ENCODE measurements at regions not wholly inside any gene's neighbourhood (a gene's known extent, or its start where the extent isn't known, plus 50 kb on each side); places are given as distances from the start of the nearest gene placed in this dataset.

DNA sequence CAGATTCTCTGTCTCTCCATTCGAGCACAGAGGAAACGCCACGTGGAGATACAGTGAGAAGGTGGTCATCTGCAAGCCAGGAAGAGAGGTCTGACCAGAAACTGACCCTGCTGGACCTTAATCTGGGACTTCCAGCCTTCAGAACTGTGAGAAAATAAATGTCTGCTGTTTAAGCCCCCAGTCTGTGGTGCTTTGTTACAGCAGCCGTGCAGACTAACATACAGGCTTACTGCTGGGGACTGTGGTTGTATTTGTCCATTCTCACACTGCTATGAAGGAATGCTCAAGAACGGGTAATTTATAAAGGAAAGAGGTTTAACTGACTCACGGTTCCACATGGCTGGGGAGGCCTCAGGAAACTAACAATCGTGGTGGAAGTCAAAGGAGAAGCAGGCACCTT lies 432.7 kb downstream of the IRS1 start:
- DNase-seq = no peak

GRCh38 chr2:226364217-226364616 lies 435.4 kb downstream of the IRS1 start:
- no peak for DNase-seq

GRCh38 chr2:226362980-226363379 lies 436.6 kb downstream of the IRS1 start:
- no peak for DNase-seq

DNA sequence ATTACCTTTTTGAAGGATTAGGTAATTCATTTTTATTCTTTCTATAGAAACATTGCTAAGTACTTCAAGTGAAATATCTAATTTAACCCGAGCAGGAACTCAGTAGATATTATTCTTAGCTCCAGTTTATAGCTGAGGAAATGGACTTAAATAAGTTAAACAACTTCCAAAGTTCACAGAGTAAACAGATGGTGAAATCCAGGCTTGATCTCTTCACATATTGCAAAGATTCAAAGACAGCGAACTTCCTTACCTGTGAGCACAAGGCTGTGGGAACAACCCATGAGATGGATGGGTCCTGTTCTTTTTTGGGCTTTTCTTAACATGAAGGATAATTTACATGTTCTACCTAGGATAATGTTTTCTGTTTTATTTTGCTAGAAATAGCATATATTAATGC lies 439.0 kb downstream of the IRS1 start:
- DNase-seq = no peak

DNA sequence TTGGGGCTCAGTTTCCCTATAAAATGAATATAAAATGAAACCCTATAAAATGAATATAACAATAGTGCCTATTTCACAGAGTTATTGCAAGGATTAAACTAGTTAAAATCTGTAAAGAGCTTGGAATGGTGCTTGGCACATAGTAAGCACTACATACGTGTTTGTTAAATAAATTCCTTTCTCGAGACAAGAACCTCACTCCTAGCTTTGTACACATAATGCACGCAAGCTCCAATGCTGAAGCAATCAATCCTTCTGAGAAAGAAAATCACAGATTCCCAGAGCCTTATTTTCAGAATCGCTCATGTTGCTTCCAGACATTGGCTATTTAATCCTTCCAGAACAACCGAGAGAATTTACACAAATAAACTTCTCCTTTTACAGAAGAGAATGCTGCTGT lies 440.9 kb downstream of the IRS1 start:
- DNase-seq = no peak

GRCh38 chr2:226357816-226358215 lies 441.8 kb downstream of the IRS1 start:
- no peak for DNase-seq

- no peak for DNase-seq
Measured at GRCh38 chr2:226355600-226355999, 444.0 kb downstream of the IRS1 start.

GRCh38 chr2:226354434-226354833 lies 445.2 kb downstream of the IRS1 start:
- DNase-seq = no peak

DNA sequence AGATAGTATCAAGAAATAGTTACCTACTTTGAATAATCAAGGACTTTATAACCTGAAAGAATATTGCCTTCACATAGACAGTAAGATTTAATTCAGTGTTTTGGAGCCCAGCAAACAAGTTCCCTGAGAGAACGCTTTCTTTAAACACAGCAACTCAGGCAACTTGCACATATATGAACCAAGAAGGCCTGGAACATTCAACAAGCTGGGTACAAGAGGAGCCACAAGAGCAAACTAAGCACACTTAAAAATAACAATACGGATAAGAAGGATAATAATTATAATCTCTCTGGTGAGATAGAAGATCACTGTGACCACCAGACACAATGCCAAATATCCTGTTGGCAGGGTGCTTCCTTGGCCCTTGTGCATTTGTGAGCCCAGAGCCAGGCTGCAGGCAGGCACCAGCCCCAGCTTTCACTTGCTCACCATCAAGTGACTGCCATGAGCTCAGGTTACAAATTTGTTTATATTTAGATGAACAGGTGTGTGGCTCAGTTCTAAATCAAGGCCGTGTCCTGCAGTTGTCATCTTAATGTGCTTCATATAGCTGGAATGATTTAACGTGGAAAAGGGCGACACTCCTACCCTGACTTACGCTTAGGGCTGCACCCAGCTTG lies 446.6 kb downstream of the IRS1 start:
- DNase-seq = no peak

GRCh38 chr2:226351711-226352110 lies 447.9 kb downstream of the IRS1 start:
- no peak for DNase-seq

DNA sequence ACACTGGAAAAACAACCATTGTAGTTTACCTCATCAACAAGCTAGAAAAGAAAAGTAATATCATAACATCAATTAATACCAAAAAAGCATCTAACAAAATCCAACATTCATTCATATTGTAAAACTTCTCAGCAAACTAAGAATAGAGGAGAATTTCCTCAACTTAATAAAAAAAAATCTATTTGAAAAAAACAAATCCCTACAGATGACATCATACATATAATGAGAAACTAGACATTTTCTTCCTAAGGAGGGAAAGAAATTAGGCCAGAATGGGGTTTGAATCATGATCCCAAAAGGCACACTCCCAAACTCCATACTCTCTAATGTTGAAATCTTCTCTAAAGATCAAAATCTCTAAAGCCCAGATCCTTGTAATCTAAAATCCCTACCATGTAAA lies 460.0 kb downstream of the IRS1 start:
- DNase-seq = no peak

- no peak for DNase-seq
Measured at GRCh38 chr2:226338825-226339224, 460.8 kb downstream of the IRS1 start.

DNA sequence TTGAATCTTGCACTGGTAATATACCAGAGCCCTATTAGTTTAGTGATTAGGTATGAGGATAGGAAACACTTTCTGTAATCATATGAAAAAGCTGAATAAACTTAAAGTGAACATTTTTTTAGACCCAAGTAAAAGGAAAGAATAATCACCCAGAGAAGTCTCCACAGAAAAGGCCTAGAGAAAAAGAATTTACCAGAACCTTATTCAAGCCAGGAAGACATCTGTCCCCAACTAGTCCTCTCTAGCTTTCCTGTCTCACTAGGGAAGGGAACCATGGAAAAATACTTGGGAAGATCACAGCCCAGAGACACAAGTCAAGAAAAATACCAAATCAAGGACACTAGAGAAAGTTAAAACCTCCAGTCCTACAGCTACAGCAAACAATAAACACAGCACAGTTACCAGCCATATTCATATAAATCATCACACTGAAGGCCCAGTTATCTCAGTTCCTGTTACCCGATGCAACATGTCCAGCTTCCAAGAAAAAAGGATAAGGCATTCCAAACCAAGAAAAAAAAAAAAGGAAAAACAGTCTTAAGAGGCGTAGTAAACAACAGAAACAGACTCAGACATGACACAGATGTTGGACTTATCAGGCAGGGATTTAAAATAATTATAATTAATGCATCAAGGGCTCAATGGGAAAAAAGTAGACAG lies 461.5 kb downstream of the IRS1 start:
- DNase-seq = no peak

GRCh38 chr2:226336283-226336682 lies 463.3 kb downstream of the IRS1 start:
- DNase-seq = no peak

DNA sequence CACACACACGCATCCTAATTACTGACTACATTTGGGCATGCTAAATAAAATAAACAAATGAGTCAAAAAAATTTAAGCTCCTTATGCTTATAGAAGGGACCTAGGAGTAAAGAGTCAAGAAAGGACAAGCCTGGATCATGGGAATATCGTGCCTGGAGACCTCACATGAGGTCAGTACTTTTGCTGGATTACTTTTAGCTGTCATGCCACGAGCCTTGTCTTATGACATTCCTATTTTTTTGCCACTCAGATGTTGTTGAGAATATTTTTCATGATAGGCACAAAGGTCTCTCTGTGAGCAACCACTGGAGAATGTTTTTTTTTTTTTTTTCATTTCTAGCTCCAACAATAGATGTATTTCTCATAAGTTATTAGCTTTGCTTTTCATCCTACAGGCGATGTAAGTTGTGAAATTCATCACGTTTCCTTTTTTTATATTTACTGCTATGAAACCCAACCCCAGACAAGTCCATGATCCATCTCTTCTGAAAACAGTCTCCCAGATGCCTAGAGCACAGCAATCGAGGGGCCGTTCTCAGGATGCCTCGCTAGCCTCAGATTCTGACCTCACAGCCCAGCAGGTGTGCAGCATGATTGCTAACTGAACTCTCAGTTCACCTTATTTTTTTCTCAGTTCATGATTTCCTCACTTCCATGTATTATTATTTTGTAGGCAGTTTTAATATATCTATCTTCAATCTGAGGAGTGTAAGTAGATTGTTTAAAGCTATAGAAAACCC lies 464.5 kb downstream of the IRS1 start:
- DNase-seq = no peak

DNA sequence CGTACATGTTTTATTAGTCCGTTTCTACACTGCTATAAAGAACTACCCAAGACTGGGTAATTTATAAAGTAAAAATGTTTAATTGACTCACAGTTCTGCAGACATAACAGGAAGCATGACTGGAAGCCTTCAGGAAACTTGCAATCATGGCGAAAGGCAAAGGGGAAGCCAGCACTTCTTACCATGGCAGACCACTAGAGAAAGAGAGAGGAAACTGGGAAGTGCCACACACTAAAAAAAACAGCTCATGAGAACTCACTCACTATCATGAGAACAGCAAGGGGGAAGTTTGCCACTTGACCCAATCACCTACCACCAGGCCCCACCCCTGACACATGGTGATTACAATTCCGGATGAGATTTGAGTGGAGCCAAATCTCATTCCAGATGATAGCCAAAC lies 466.2 kb downstream of the IRS1 start:
- DNase-seq = no peak

- DNase-seq = no peak
Measured at GRCh38 chr2:226330206-226330605, 469.4 kb downstream of the IRS1 start.

GRCh38 chr2:226329180-226329579 lies 470.4 kb downstream of the IRS1 start:
- DNase-seq = no peak

GRCh38 chr2:226327830-226328229 lies 471.8 kb downstream of the IRS1 start:
- DNase-seq = no peak

GRCh38 chr2:226325526-226325925 lies 474.1 kb downstream of the IRS1 start:
- DNase-seq = no peak

DNA sequence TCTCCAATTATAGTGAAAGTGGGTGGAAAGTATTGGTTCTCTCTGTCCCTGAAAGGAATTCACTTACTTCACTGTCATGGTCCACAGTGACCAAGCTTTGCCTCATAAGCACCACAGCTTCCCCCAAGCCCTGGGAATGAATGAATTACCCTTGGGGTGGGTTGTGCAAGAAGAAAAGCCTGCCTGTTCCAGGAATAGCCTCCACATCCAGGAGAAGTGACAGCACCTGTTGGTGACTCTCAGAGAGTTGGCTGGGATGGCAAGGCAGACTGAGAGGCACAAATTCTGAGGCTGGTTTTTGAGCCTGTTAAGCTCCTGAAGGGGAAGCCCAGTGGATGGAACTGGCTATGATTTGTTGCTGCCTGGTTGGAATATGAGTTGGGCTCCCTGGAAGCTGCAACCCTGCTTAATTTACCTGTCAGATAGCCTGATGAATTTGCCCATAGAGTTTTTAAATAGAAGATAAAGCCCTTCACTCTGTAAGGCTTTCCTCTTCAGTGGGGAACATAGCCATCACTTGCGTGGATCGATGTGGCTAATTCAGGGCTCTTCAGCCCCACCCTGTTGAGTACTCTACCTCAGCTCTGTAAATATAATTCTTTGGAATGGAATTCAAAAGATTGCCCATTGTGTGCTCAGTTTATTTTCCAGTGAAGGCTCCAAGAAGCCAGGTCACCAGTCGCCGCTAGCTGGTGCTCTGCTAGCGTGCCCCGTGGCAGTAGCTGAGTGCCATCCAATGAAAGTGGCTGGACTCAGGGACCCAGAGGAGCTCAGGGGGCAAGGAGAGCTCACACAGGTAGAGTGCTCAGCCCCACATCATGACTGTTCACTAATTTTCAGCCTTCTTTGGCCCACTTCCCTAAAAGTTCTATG lies 479.3 kb downstream of the IRS1 start:
- DNase-seq = no peak

- no peak for DNase-seq
Measured at GRCh38 chr2:226317970-226318369, 481.6 kb downstream of the IRS1 start.

DNA sequence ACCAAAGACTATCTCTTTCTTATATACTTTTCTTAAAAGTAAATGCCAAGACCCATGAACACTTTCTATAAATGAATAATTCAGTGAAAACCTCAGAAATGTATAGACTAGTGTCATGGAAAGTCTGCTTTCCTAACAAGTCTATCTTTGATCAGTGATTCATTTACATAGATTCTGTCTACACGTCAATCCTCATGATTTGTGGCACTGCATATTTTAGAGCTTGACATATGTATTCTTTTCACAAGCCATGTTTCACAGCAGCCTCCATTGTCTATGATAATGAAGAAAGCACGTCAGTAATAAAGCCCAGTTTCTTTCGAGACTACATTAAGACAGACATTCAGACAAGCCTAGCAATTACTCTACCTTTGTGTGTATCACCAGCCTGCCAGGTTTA lies 486.6 kb downstream of the IRS1 start:
- no peak for DNase-seq
